ENCODE measurements at regions not wholly inside any gene's neighbourhood (a gene's known extent, or its start where the extent isn't known, plus 50 kb on each side); places are given as distances from the start of the nearest gene placed in this dataset.

- TF ChIP-seq REST (IDR thresholded peaks at IDR 0.05; ENCODE audit: low read depth): no peak
- no peak for TF ChIP-seq POLR2A (IDR thresholded peaks at IDR 0.05; ENCODE audit: borderline replicate concordance, extremely low read depth, insufficient read depth, insufficient read length)
- no peak for TF ChIP-seq SP1 (IDR thresholded peaks at IDR 0.05; ENCODE audit: low read depth)
- TF ChIP-seq ELF1 (IDR thresholded peaks at IDR 0.05; ENCODE audit: borderline replicate concordance, low read depth): no peak
- no peak for TF ChIP-seq ZNF274 (IDR thresholded peaks at IDR 0.05; ENCODE audit: low read depth, low read length)
- TF ChIP-seq MAX (IDR thresholded peaks at IDR 0.05): no peak
- no peak for TF ChIP-seq SRF (IDR thresholded peaks at IDR 0.05; ENCODE audit: low read depth)
- no peak for TF ChIP-seq SIN3A (IDR thresholded peaks at IDR 0.05; ENCODE audit: low read depth)
- TF ChIP-seq CBX3 (IDR thresholded peaks at IDR 0.05; ENCODE audit: low read depth): no peak
- no peak for TF ChIP-seq EGR1 (IDR thresholded peaks at IDR 0.05; ENCODE audit: low read depth)
- TF ChIP-seq CTCF (IDR thresholded peaks at IDR 0.05 in 2 of 3, conservative IDR thresholded peaks at IDR 0.05 in 1 of 3; ENCODE audit: borderline replicate concordance in 1 of 3, insufficient read depth in 1 of 3, low read depth in 2 of 3, low read length in 2 of 3): no peak
Measured at GRCh38 chr18:10060841-10061240, 147.0 kb downstream of the VAPA start (continued).

Data from HCT116 (cell line).